IMR-90 (cell line): ENCODE measurements at regions not wholly inside any gene's neighbourhood (a gene's known extent, or its start where the extent isn't known, plus 50 kb on each side); places are given as distances from the start of the nearest gene placed in this dataset.

Experiments
- ATAC-seq: fragments of 200-7000 bp; cut with Tn5 transposase; 2 replicates; pipeline ENCODE4 v1.9.1; 2020; ENCODE audit warnings: low read depth, mild to moderate bottlenecking, moderate library complexity
- BruUV-seq: library from RNA; stranded (reverse); fragments of 400-500 nt; replicated peaks from 2 replicates; lab custom pipeline; 2021; lab: Mats Ljungman, UMichigan
- CTCF ChIA-PET: fragments of 300-600 bp; formaldehyde crosslinking; extraction: SDS; loops from one replicate; lab custom pipeline; 2021; ENCODE audit warnings: antibody characterized with exemption; lab: Yijun Ruan, JAX
- POLR2A ChIA-PET: fragments of 300-600 bp; sonication (Branson Sonifier 250); formaldehyde crosslinking; loops from one replicate; lab custom pipeline; 2022; ENCODE audit warnings: antibody characterized with exemption; ENCODE audit not compliant: unreplicated experiment; lab: Charles Lee
- DNase-seq: peaks from one replicate; pipeline ENCODE4 v3.0.0; 2013
- H2AFZ ChIP-seq: replicated peaks from 2 replicates; pipeline ENCODE3; 2013; ENCODE audit warnings: low read length, mild to moderate bottlenecking; ENCODE audit not compliant: poor library complexity
- H2AK5ac ChIP-seq: 2 replicates; pipeline ENCODE4 v1.6.1; 2013; ENCODE audit warnings: low read depth, low read length, inconsistent platforms
- H2AK9ac ChIP-seq: replicated peaks from 2 replicates; pipeline ENCODE3; 2013; ENCODE audit warnings: mild to moderate bottlenecking, low read depth, low read length, moderate library complexity; ENCODE audit not compliant: poor library complexity
- H2BK120ac ChIP-seq: 2 replicates; pipeline ENCODE4 v1.6.1; 2013; ENCODE audit warnings: low read depth, low read length, inconsistent platforms
- H2BK15ac ChIP-seq: 3 replicates; pipeline ENCODE4 v1.6.1; 2013; ENCODE audit warnings: low read depth, low read length, inconsistent platforms
- H2BK20ac ChIP-seq: 2 replicates; pipeline ENCODE4 v1.6.1; 2013; ENCODE audit warnings: low read depth, mild to moderate bottlenecking, inconsistent platforms, low read length, moderate library complexity
- H2BK5ac ChIP-seq: 2 replicates; pipeline ENCODE4 v1.6.1; 2013; ENCODE audit warnings: mild to moderate bottlenecking, low read depth, low read length, inconsistent platforms; ENCODE audit not compliant: poor library complexity, severe bottlenecking
- H3K14ac ChIP-seq: replicated peaks from 2 replicates; pipeline ENCODE4 v1.6.1; 2013; ENCODE audit warnings: low read depth, low read length, inconsistent platforms
- H3K18ac ChIP-seq: 2 replicates; pipeline ENCODE4 v1.6.1; 2013; ENCODE audit warnings: low read depth, low read length, control low read depth
- H3K23ac ChIP-seq: 2 replicates; pipeline ENCODE4 v1.6.1; 2013; ENCODE audit warnings: low read depth, low read length, inconsistent platforms
- H3K27ac ChIP-seq: 2 replicates; pipeline ENCODE4 v1.5.1; 2013; ENCODE audit warnings: mild to moderate bottlenecking, control low read depth, low read length; ENCODE audit not compliant: insufficient read depth
- H3K27me3 ChIP-seq: 2 replicates; pipeline ENCODE4 v1.6.1; 2013; ENCODE audit warnings: low read length; ENCODE audit not compliant: control insufficient read depth, insufficient read depth
- H3K36me3 ChIP-seq: 2 replicates; pipeline ENCODE4 v1.6.1; 2013; ENCODE audit warnings: low read length, mixed read lengths; ENCODE audit not compliant: control insufficient read depth, insufficient read depth
- H3K4ac ChIP-seq: 2 replicates; pipeline ENCODE4 v1.6.1; 2013; ENCODE audit warnings: low read depth, low read length, inconsistent platforms
- H3K4me1 ChIP-seq: 2 replicates; pipeline ENCODE4 v1.6.1; 2013; ENCODE audit warnings: low read length, mixed read lengths; ENCODE audit not compliant: control insufficient read depth, insufficient read depth
- H3K4me2 ChIP-seq: 2 replicates; pipeline ENCODE4 v1.6.1; 2013; ENCODE audit warnings: low read depth, mild to moderate bottlenecking, control low read depth, low read length, moderate library complexity
- H3K4me3 ChIP-seq: 2 replicates; pipeline ENCODE4 v1.5.1; 2013; ENCODE audit warnings: low read depth, mild to moderate bottlenecking, control low read depth, low read length, moderate library complexity; ENCODE audit not compliant: insufficient read depth
- H3K56ac ChIP-seq: 2 replicates; pipeline ENCODE4 v1.6.1; 2013; ENCODE audit warnings: low read length, inconsistent platforms; ENCODE audit not compliant: insufficient read depth; ENCODE audit errors: extremely low read depth
- H3K79me1 ChIP-seq, 2 experiments: 2 replicates each; pipeline ENCODE4 v1.6.1; 2013; ENCODE audit warnings: low read length in 2 of 2, inconsistent platforms in 1 of 2, low read depth in 1 of 2
- H3K9ac ChIP-seq: 2 replicates; pipeline ENCODE4 v1.6.1; 2013; ENCODE audit warnings: low read depth, low read length, control low read depth
- H3K9me1 ChIP-seq: 2 replicates; pipeline ENCODE4 v1.6.1; 2013; ENCODE audit warnings: low read length, inconsistent platforms; ENCODE audit not compliant: insufficient read depth
- H3K9me3 ChIP-seq: 2 replicates; pipeline ENCODE4 v1.6.1; 2013; ENCODE audit warnings: low read length; ENCODE audit not compliant: control insufficient read depth, insufficient read depth
- H4K20me1 ChIP-seq: 2 replicates; pipeline ENCODE4 v1.6.1; 2013; ENCODE audit warnings: low read length, inconsistent platforms; ENCODE audit not compliant: insufficient read depth
- H4K5ac ChIP-seq: 2 replicates; pipeline ENCODE4 v1.6.1; 2013; ENCODE audit warnings: mild to moderate bottlenecking, low read depth, low read length, control low read depth
- H4K8ac ChIP-seq, 2 experiments: 2 replicates each; pipeline ENCODE4 v1.6.1; 2013; ENCODE audit warnings: low read depth in 2 of 2, low read length in 2 of 2, control low read depth in 1 of 2, inconsistent platforms in 1 of 2
- H4K91ac ChIP-seq: 2 replicates; pipeline ENCODE4 v1.6.1; 2013; ENCODE audit warnings: low read depth, low read length, inconsistent platforms; ENCODE audit not compliant: insufficient read depth
- CHD1 ChIP-seq: IDR thresholded peaks from 2 replicates; pipeline ENCODE4 v1.6.1; 2012; ENCODE audit warnings: low read depth, low read length, improper control_type of control experiment
- FOS ChIP-seq: fragments of 150-350 bp; IDR thresholded peaks from 2 replicates; pipeline ENCODE4 v1.6.1; 2016; ENCODE audit warnings: low read depth, low read length
- RCOR1 ChIP-seq: IDR thresholded peaks from 2 replicates; pipeline ENCODE4 v1.6.1; 2012; ENCODE audit warnings: mild to moderate bottlenecking, low read length, improper control_type of control experiment; ENCODE audit not compliant: insufficient replicate concordance
- dilution Hi-C: fragments of 300-500 bp; cut with HindIII; formaldehyde crosslinking; loops from one replicate; pipeline ENCODE4 v1.14.3; 2018; ENCODE audit warnings: low sequenced_read_pairs; ENCODE audit not compliant: unreplicated experiment
- in situ Hi-C: fragments of 300-500 bp; cut with MboI; formaldehyde crosslinking; loops from 3 replicates; pipeline ENCODE4 v1.14.3; 2019; ENCODE audit warnings: low sequenced_read_pairs, inconsistent platforms, mixed read lengths
- intact Hi-C: fragments of 100-400 bp; cut with micrococcal nuclease; formaldehyde crosslinking; loops from 2 replicates; pipeline ENCODE4 v1.10.0; 2022

DNA sequence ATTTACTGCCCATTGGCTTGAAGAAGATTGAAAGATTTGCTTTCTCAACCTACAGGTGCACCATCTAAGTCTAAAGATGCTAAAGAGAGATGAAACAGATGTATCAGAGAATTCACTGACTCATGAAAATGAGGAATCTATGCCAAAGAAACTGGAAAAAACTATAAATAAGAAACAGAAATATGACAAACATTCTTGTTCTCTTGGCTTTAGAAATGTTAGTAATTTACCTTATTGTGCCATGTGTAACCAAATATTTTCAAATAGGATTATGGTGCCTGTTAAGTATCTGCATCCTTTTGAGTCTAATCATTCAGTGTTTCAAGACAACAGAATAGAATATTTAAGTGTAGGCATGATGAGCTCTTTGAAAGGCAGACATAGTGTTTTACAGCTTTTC is 271.5 kb downstream of the MEX3B start:
- Histone ChIP-seq H2AFZ (no peak overlapping the region), H3K27ac (no peak overlapping the region), H3K9me3 (no peaks in the 10 kb centered on the region), H3K14ac (no peak overlapping the region), H3K4me3 (no peak overlapping the region), H3K27me3 (peaks cover 3% of the 10 kb centered on the region; the same call in 1 of the 2 replicates), H2BK15ac (no peak overlapping the region), H2BK120ac (no peak overlapping the region), H3K9me1 (no peaks in the 10 kb centered on the region), H2BK5ac (no peak overlapping the region), H3K79me1 (no peaks in the 10 kb centered on the region), H4K5ac (no peak overlapping the region), H3K56ac (no peak overlapping the region), H3K4ac (no peak overlapping the region), H3K18ac (no peak overlapping the region), H3K9ac (no peak overlapping the region), H3K4me1 (no peaks in the 10 kb centered on the region), H3K4me2 (no peak overlapping the region), H4K8ac (no peak overlapping the region), H3K36me3 (no peaks in the 10 kb centered on the region), H2BK20ac (no peak overlapping the region), H4K20me1 (no peaks in the 10 kb centered on the region), H3K23ac (no peak overlapping the region), H2AK9ac (no peak overlapping the region), H4K91ac (no peak overlapping the region), H2AK5ac (no peak overlapping the region)
- CTCF ChIA-PET: interaction anchor here (1.0 kb wide), 1 partner anchor 13 kb away, joined by 3 read pairs; no protein-coding TSS in a partner anchor
- dilution Hi-C loops (no loop called here), intact Hi-C loops (no loop called here), in situ Hi-C loops (no loop called here)
- TF ChIP-seq FOS: no peak
- no peak for TF ChIP-seq RCOR1
- no peak for TF ChIP-seq CHD1
- no peak for ATAC-seq
- BruUV-seq: no TSS peak
- POLR2A ChIA-PET: no interaction called here
- no peak for DNase-seq
